ENCODE measurements at regions not wholly inside any gene's neighbourhood (a gene's known extent, or its start where the extent isn't known, plus 50 kb on each side); places are given as distances from the start of the nearest gene placed in this dataset.

- no peak for TF ChIP-seq CTCF (IDR thresholded peaks at IDR 0.05)
- no peak overlapping the region for H3K27ac ChIP-seq
- H3K4me3 ChIP-seq, result no peak overlapping the region
- no peak for DNase-seq (ENCODE audit: low spot score)
Measured at GRCh38 chr4:163748449-163748848, 254.0 kb downstream of the TMA16 start.

- H3K27ac ChIP-seq, result no peak overlapping the region
- H3K4me3 ChIP-seq, result no peak overlapping the region
- peak; percentile 14 for TF ChIP-seq CTCF (IDR thresholded peaks at IDR 0.05)
- DNase-seq (ENCODE audit: low spot score), result no peak
Measured at GRCh38 chr4:163755013-163755412, 260.5 kb downstream of the TMA16 start.

DNA sequence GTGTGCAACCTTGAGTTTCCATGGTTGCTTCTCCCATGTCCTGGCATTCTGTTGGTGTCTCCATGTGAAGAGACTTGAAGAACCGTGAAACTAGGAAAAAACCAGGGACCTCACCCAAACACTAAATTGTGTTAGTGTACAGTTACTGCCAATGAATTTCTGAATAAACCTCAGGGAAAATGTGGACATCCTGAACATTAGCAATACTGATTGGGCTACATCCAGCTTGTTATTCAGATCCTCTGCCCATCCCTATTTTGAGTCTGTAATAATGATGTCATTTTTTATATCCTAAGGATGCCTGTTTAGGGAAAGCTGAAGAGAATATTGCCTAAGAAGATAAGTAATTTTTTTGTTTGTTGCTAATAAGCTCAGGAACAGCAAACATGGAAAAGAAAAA, 262.7 kb downstream of the TMA16 start:
- H3K27ac ChIP-seq, result no peak overlapping the region
- H3K4me3 ChIP-seq, result no peak overlapping the region
- no peak for DNase-seq (ENCODE audit: low spot score)
- no peak for TF ChIP-seq CTCF (IDR thresholded peaks at IDR 0.05)

- Histone ChIP-seq H3K4me3 (no peak overlapping the region), H3K27ac (no peak overlapping the region)
- no peak for TF ChIP-seq CTCF (IDR thresholded peaks at IDR 0.05)
- DNase-seq (ENCODE audit: low spot score), result no peak
Measured at GRCh38 chr4:163758032-163758431, 263.5 kb downstream of the TMA16 start.

DNA sequence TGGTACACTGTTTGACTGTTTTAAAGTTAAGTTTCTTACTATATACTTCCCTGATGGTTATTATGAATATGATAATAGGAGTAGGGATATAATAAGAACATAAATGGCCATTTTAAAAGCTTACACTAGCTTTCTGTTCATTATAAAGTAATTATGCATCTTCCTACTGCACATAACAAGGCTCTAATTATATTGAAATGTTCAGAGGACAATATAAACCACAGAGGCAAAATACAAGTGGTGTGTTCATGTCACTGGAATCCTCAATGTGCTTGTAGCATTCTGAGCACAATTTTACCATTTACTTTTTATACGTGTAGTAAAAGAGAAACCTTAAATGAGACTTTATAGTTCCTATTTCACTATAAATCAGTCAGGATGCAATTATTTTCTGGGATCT, 268.3 kb downstream of the TMA16 start:
- no peak for TF ChIP-seq CTCF (IDR thresholded peaks at IDR 0.05)
- no peak overlapping the region for H3K4me3 ChIP-seq
- DNase-seq (ENCODE audit: low spot score), result no peak
- no peak overlapping the region for H3K27ac ChIP-seq

DNA sequence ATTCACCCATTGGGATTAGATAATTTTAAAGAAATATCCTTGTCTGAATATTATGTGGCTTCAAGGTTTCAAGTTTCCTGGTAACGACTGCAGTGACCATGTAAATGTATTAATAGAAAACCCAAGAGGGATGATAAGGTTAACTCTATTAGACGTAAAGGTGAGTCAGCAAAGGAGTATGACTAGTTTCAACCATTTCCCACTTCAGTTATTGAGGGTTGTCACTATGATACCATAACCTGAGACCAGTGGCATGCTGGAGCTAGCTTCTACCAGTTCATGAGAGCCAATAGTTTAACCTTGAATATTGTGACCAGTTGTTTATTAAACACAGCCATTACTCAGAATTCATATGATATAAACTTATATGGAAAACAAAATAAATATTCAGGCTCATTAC, 270.1 kb downstream of the TMA16 start:
- no peak overlapping the region for H3K4me3 ChIP-seq

GRCh38 chr4:163768014-163768413, 273.5 kb downstream of the TMA16 start:
- DNase-seq (ENCODE audit: low spot score), result no peak
- no peak overlapping the region for H3K27ac ChIP-seq
- no peak for TF ChIP-seq CTCF (IDR thresholded peaks at IDR 0.05)
- H3K4me3 ChIP-seq, result no peak overlapping the region

More for the DNA sequence above, 270.1 kb downstream of the TMA16 start:
- DNase-seq (ENCODE audit: low spot score), result no peak
- TF ChIP-seq CTCF (IDR thresholded peaks at IDR 0.05), result no peak
- H3K27ac ChIP-seq, result no peak overlapping the region

Measured in coronary artery (tissue), 2 donors.